ENCODE measurements at regions not wholly inside any gene's neighbourhood (a gene's known extent, or its start where the extent isn't known, plus 50 kb on each side); places are given as distances from the start of the nearest gene placed in this dataset.

- H3K27ac Mint-ChIP-seq: no peak overlapping the region
- no peaks in the 10 kb centered on the region for H3K36me3 Mint-ChIP-seq
- H3K27me3 Mint-ChIP-seq (ENCODE audit: low read depth): no peaks in the 10 kb centered on the region
- no peak for TF ChIP-seq CTCF (IDR thresholded peaks at IDR 0.05; ENCODE audit: unreplicated experiment)
- H3K4me1 Mint-ChIP-seq: no peaks in the 10 kb centered on the region
- no peak for DNase-seq (ENCODE audit: low spot score in 2 of 2, unreplicated experiment in 2 of 2)
- H3K9me3 Mint-ChIP-seq: no peaks in the 10 kb centered on the region
- no peak overlapping the region for H3K4me3 Mint-ChIP-seq
These were observed 435.2 kb downstream of the GABRG2 start for GRCh38 chr5:162502780-162503179.

- Mint-ChIP-seq H3K27me3 (ENCODE audit: low read depth) (no peaks in the 10 kb centered on the region), H3K4me1 (no peaks in the 10 kb centered on the region), H3K4me3 (no peak overlapping the region), H3K27ac (no peak overlapping the region), H3K9me3 (no peaks in the 10 kb centered on the region), H3K36me3 (no peaks in the 10 kb centered on the region)
- no peak for DNase-seq (ENCODE audit: low spot score in 2 of 2, unreplicated experiment in 2 of 2)
- no peak for TF ChIP-seq CTCF (IDR thresholded peaks at IDR 0.05; ENCODE audit: unreplicated experiment)
These were observed 436.2 kb downstream of the GABRG2 start for GRCh38 chr5:162503796-162504195.

- no peak overlapping the region for H3K27ac Mint-ChIP-seq
- no peak for DNase-seq (ENCODE audit: low spot score in 2 of 2, unreplicated experiment in 2 of 2)
- no peaks in the 10 kb centered on the region for H3K27me3 Mint-ChIP-seq (ENCODE audit: low read depth)
- no peaks in the 10 kb centered on the region for H3K36me3 Mint-ChIP-seq
- H3K4me3 Mint-ChIP-seq: no peak overlapping the region
- no peak for TF ChIP-seq CTCF (IDR thresholded peaks at IDR 0.05; ENCODE audit: unreplicated experiment)
- H3K9me3 Mint-ChIP-seq: peaks cover 36% of the 10 kb centered on the region
- no peaks in the 10 kb centered on the region for H3K4me1 Mint-ChIP-seq
These were observed 445.5 kb downstream of the GABRG2 start for GRCh38 chr5:162512935-162513565.

GRCh38 chr5:162514116-162514515, 446.5 kb downstream of the GABRG2 start:
- H3K4me3 Mint-ChIP-seq: no peak overlapping the region

GRCh38 chr5:162520878-162521277, 453.3 kb downstream of the GABRG2 start:
- Mint-ChIP-seq H3K27me3 (ENCODE audit: low read depth) (no peaks in the 10 kb centered on the region), H3K36me3 (no peaks in the 10 kb centered on the region), H3K4me1 (no peaks in the 10 kb centered on the region), H3K9me3 (peaks cover 48% of the 10 kb centered on the region), H3K27ac (no peak overlapping the region), H3K4me3 (no peak overlapping the region)
- DNase-seq (ENCODE audit: low spot score in 2 of 2, unreplicated experiment in 2 of 2): no peak
- no peak for TF ChIP-seq CTCF (IDR thresholded peaks at IDR 0.05; ENCODE audit: unreplicated experiment)

More at GRCh38 chr5:162514116-162514515, 446.5 kb downstream of the GABRG2 start:
- H3K4me1 Mint-ChIP-seq: no peaks in the 10 kb centered on the region
- no peak overlapping the region for H3K27ac Mint-ChIP-seq
- peaks cover 41% of the 10 kb centered on the region for H3K9me3 Mint-ChIP-seq
- no peaks in the 10 kb centered on the region for H3K27me3 Mint-ChIP-seq (ENCODE audit: low read depth)
- no peak for TF ChIP-seq CTCF (IDR thresholded peaks at IDR 0.05; ENCODE audit: unreplicated experiment)
- no peak for DNase-seq (ENCODE audit: low spot score in 2 of 2, unreplicated experiment in 2 of 2)
- H3K36me3 Mint-ChIP-seq: no peaks in the 10 kb centered on the region

- H3K4me3 Mint-ChIP-seq: no peak overlapping the region
- H3K36me3 Mint-ChIP-seq: no peaks in the 10 kb centered on the region
- peaks cover 18% of the 10 kb centered on the region for H3K9me3 Mint-ChIP-seq
- H3K4me1 Mint-ChIP-seq: no peaks in the 10 kb centered on the region
- H3K27me3 Mint-ChIP-seq (ENCODE audit: low read depth): no peaks in the 10 kb centered on the region
- no peak for TF ChIP-seq CTCF (IDR thresholded peaks at IDR 0.05; ENCODE audit: unreplicated experiment)
- no peak overlapping the region for H3K27ac Mint-ChIP-seq
- DNase-seq (ENCODE audit: low spot score in 2 of 2, unreplicated experiment in 2 of 2): no peak
These were observed 461.6 kb downstream of the GABRG2 start for GRCh38 chr5:162529209-162529608.
